Iris pigment epithelial cell (primary cell): ENCODE measurements at regions not wholly inside any gene's neighbourhood (a gene's known extent, or its start where the extent isn't known, plus 50 kb on each side); places are given as distances from the start of the nearest gene placed in this dataset.
"Not testable (repeated sequence)": the region's sequence is repeated elsewhere in the genome, so short reads cannot be mapped to it uniquely, and the experiment has no call there.

Experiments
- DNase-seq: peaks from one replicate; pipeline ENCODE4 v3.0.0-alpha.2; 2011; ENCODE audit warnings: low read depth

DNA sequence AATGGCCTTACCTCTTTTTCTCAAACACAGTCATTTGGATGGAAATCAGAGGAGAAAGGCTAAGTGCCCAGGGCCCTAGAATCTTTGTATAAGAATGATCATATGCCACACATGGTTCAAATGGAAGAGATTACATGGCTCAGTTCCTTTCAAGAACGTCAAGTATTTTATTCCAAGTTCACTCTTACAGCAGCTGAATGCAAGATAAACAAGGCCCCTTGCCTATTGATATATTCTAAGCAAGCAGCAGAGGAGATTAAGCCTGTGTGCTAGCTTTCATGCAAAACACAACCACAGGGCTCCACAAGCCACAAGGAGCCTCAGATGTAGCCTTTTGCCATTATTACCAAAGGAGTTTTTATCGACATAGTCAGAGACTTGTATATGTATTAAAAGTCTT is 55.3 kb upstream of the SLCO6A1 start:
- peak; percentile 22 for DNase-seq

DNA sequence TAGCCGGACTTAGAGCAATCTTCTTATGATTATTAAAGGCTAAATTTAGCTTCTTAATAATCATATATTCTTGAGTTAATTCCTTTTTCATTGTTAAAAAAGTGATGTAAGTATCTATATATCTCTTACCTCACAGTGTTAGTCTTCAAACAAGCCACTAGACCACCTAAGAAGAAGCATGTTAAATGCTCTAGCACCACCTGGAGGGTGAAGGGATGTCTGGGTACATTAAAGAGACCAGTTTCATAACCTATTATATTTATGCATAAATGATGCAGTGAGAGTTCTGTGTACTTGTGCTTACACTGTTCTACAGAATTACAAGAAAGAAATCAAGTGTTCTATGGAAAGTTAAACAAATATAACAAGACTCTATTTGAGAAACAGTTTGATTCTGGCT is 55.9 kb upstream of the SLCO6A1 start:
- no peak for DNase-seq

DNA sequence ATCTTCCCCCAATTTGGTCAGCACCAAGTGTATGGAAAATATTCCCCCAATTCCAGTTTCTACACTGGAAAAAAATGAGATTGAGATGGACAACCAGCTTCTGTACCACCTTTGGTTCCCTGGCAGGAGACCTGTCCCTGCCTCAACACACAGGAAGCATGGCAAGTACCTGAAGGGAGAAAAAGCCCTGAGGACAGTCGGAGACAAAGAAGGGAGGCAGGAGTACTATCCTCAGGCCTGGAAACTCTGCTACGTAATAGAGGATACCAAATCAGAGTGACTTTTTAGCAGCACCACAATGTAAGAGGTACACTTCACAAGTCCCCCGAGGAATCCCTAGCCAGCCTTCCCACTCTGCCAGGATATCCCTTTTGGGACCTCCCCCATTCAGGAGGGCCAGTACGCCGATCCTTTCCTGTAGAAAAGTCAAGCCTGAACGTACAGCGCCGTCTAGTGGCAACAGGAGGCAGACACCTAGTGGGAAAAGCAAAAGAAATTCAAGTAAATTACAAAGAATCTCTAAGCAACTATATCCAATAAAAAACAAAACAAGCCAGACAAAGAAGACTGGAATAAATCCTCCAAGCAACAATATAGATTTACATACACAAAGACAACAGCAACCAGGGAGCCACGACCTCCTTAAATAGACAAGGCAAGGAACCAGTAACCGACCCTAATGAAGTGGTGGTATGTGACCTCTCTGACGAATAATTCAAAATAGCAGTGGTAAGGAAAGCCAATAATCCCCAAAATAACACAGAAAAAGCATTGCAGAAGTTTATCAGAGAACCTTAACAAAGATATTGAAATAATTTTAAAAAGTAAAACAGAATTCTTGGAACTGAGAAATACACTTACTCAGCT is 63.3 kb upstream of the SLCO6A1 start:
- no peak for DNase-seq

DNA sequence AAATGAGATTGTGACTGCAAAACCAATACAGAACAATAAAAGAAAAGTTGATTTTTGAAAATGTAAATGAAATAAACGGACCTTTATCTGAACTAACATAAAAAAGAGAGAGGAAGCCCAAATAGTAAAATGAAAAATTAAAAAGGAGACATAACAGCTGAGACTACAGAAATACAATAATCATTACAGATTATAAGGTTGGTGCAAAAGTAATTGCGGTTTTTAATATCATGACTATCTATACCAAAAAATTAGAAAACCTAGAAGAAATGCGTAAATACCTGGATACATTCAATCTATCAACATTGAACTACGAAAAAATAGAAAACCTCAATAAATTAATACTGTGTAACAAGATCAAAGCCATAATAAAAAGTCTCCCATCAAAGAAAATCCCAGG is 71.9 kb upstream of the SLCO6A1 start:
- DNase-seq = no peak

DNA sequence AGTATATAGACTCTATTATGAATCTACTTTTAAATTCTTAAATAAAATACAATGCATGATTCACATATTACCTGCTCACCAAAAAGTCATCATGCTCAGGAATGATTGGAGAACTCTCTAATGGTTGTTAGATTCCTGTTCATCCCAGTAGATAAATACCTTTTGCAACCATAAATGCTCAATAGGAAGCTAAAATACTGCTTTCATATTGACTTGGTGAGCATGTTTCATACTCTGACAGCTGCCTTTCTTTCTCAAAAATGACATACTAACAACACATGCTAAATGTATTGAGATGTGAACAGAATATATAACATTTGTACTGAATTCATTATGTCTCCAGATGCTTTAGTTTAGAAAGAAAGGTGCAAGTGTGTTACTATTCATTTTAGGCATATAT is 79.6 kb upstream of the SLCO6A1 start:
- DNase-seq = no peak

DNA sequence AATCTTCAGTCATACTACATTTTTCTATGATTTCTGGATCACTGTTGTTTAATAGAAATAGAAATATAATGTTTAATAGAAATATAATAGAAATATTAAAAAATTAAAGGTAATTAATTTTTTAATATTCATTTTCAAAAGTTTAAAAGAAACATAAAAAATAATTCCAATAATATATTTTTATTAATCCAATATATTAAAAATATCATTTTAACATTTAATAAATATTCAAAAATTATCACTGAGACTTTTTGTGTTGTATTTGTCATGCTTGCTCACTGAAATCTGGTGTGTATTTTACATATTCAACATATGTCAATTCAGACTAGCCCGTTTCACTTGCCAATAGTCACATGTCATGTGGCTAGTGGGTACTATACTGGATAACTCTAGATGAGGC is 80.6 kb upstream of the SLCO6A1 start:
- DNase-seq = no peak

DNA sequence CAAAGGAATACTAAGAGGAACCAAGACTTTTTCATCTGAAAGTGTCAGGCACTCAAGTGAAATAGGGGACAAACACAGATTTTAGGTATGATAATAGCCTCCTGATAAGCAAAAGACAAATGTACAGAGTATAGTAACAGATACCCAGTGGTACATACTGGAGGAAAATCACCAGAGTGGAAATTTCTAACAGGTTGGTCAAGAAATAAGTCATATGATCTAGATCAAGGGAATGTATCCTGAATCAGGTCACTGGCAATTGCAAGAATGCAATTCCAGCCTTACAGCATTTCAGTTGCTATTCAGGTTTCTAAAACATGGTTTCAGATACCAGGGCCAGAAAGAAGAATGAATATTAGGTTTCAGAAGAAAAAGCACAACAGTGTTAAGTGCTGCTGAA is 82.2 kb upstream of the SLCO6A1 start:
- no peak for DNase-seq

DNA sequence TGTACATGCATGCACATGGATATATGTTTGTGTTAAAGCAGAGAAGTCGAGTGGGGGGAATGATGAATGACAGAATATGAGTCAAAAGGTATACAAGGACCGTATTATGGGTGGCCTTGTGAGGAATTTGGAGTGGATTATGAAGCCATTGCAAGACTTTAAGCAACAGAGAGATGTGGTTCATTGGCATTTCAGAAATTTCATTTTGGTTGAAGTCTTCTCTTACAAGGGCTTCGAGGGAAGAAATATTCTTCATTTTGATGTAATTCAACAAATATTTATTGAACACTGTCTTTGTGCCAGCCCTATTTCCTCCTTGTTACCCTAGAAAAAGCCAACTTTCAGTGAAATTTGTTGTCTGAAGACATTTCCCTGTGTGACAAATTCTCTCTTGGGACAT is 83.9 kb upstream of the SLCO6A1 start:
- peak; percentile 40 for DNase-seq

DNA sequence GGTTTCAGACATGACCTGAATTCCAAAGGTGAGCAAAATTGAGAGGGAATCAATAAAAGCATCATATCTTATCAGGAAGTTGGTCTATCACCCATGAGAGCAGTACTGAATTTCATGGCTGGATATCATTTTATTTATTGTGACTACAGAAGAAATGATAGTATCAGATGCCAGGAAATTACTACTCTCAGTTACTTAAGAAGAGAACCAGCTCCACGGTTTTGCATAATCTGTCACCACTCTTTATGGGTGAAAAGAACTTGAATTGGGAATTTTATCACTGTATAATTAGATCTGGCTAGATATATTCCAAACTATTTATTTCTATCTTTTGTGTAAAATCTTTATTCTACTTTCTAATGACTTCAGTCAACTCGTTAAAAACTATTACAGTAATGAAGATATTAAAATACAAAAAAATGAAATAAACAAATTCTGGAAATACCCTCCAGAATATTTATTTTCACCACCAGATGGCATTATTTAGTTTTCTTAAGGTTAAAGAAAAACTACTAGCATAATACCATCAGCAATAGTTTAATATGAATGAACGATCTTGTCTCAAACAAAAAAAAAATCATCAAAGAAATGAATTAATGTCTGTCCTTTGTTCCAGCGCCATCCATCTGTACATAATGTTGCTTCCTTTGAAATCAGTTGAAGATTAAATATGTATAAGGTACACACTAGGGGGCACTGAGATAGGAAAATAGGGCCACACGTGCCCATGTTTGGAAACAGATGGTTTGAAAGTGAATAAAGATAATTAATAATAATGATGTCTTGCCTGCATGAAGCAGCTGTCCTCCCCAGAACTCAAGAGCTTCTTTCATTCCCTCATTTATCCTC is 84.7 kb upstream of the SLCO6A1 start:
- peak; percentile 12 for DNase-seq

DNA sequence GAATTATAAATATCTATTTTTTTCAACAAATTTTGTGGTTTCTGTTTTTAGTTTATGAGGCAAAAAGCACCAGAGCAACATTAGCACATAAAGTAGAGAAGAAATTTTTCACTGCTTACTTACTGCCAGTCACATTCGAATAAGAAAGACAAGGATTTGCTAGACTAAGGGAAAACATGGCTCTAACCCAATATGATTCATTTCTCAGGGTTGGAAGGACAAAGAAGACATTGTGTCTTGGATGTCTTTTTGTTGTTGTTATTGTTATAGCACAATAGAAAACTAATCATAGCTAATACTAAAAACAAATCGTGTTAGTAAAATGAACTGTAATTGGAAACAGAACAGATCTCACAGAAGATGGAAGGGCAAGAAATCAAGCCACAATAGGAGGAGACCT is 90.9 kb upstream of the SLCO6A1 start:
- DNase-seq = no peak

DNA sequence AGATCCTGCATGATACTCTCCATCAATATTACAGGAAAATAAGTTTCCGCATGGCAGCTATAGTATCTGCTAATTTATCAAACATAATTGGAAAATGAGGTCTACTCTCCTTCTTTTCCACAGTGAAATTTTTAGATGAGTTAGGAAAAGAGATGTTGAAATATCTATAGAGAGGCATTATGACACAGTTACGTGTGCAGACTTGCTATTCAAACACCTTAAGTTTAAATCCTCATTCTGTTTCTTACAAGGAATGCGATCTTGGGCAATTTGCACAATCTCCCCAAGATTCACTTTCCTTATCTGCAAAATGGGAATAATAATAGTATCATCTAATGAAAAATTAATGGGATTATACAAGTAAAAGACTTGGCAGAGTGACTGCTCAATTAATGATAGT is 91.7 kb upstream of the SLCO6A1 start:
- DNase-seq = no peak

DNA sequence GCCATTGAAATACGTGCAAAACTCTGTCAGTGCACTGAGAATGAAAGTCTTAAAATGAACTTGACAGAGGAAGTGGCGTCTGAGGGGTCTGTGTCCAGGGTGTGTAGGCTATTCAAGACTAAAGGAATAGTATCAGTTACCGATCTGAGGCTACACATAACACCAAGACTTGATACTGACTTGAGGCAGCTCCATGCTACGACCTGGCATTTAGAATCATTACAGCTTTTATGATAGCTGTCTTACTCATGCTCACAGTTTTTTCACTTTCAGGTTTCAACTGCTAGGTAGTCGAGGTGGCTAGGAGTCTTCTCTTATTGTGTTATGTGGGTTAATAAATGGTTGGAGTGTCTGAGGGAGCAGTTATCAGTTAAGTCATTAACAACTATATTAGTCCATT is 92.8 kb upstream of the SLCO6A1 start:
- no peak for DNase-seq

DNA sequence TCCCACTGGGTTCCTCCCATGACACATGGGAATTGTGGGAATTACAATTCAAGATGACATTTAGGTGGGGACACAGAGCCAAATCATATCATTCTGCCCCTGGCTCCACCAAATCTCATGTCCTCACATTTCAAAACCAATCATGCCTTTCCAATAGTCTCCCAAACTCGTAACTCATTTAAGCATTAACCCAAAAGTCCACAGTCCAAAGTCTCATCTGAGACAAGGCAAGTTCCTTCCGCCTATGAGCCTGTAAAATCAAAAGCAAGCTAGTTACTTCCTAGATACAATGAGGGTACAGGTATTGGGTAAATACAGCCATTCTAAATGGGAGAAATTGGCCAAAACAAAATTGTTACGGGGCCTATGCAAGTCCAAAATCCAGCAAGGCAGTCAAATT is 93.8 kb upstream of the SLCO6A1 start:
- DNase-seq = not testable (repeated sequence)

DNA sequence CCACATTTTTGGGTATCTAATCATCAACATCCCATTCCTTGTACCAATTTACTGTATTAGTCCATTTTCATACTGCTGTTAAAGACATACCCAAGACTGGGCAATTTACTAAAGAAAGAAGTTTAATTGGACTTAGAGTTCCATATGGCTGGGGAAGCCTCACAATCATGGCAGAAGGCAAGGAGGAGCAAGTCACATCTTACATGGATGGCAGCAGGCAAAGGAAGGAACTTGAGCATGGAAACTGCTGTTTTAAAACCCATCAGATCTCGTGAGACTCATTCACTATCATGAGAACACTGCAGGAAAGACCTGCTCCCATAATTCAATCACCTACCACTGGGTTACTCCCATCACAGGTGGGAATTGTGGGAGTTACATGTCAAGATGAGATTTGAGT is 95.4 kb upstream of the SLCO6A1 start:
- no peak for DNase-seq

DNA sequence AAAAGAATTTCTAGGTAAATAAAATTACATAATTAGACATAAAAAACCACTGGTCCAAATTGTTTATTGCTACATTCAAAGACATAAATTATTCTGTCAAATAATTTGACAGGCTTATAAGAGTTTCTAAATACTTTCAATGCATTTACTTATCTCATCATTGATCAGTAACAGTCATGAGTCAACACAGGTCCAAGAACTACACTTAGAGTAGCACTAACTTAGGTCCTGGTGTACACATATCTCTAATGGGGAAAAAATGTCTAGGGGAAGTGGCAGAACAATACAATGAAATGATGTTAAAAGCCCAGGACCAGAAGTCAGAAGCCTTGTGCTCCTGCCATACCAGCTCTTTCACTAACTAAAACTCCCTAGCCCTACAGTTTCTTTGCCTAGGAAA is 96.5 kb upstream of the SLCO6A1 start:
- DNase-seq = no peak

DNA sequence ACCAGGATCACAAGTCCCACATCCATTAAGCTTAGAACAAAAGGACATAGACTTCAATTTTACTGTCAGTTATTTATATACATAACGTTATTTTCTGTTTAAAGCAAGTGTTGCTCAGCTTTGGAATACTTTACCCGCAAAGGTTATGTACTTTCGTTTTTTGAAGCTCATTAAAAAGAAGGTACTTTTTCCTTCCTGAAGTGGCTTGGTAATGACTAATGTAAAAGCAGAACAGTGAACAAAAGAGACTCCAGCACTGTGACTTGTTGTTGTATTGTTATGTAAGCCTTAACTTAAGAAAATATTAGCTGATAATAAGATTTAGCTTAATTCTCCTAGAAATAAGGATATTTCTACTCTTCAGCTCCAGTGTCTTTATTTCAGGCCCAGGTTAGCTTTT is 97.3 kb upstream of the SLCO6A1 start:
- no peak for DNase-seq

DNA sequence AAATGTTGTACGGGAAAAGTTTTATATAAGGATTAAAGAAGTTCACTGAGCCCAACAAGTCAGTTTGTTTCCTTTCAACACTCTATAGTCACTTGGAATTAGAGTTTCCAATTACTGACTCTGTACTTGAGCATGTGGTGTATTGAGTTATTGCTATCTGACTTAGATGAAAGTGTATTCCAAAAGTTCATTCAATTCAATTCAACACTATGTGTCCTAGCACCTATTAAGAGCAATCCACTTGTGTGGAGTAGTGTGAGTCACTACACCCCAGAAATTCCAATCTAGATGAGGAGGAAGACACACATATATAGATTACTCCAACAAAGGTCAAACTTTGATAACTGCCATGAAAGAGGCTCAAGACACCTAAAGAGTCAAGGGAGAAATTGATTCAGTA is 98.2 kb upstream of the SLCO6A1 start:
- no peak for DNase-seq

DNA sequence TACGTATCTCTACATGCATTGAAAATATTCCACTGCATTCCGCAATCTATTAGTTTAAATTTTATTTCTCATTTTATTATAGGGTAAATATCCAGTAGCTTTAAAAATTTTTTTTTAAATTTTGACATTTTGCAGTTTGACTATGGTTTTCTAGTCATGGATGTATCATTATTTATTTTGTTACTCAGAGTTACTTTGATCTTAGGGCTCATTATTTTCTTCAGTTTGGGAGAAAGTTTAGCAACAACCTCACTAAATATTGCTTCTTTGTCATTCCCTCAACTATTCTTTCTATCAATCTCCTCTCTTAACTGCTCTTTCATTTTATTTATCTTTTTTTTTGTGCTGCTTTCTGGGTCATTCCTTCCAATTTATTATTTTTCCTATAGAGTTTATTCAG is 100.5 kb upstream of the SLCO6A1 start:
- DNase-seq = no peak

DNA sequence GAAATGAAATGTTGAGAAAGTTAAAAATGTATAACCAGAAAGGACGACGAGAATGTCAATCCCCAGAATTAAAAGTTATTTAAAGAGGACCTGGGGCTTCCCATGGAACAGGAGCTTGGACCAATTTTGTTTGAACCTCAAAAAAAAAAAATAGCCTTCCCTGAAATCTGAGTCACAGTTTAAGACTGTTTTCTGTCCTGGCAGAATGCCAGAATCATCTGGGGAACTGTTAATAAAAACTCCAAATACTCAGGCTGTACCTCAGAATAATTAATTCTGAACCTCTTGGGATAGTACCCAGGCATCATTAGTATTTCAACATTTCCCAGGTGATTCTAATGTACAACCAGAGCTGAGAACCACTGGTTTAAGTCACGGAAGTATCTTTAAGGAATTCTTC is 102.2 kb upstream of the SLCO6A1 start:
- DNase-seq = peak; percentile 45

DNA sequence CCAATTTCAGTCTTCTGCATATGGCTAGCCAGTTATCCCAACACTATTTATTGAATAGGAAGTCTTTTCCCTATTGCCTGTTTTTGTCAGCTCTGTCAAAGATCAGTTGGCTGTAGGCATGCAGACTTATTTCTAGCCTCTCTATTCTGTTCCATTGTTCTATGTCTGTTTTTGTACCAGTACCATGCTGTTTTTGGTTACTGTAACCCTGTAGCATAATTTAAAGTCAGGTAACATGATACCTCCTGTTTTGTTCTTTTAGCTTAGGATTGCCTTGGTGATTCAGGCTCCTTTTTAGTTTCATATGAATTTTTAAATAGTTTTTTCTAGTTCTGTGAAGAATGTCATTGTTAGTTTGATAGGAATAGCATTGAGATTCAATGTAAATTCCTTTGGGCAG is 104.9 kb upstream of the SLCO6A1 start:
- DNase-seq = no peak

DNA sequence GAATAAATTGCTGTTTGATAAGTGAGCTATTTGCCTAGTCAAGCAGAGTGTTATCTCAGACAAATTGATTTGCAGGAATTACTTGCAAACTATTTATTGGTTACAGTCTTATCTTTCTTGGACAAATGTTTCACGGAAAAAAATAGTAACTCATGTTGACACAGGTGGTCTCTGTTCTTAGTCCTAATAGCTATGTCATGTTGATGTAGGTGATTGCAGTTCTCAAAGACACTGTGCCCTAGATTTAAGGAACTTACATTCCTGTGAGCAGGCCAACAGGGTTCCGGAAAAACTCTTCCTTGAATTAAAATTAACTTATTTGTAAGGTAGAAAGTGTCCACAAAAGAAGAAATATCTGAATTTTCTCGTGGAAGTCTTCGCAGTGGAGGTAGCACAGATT is 109.6 kb upstream of the SLCO6A1 start:
- DNase-seq = no peak

DNA sequence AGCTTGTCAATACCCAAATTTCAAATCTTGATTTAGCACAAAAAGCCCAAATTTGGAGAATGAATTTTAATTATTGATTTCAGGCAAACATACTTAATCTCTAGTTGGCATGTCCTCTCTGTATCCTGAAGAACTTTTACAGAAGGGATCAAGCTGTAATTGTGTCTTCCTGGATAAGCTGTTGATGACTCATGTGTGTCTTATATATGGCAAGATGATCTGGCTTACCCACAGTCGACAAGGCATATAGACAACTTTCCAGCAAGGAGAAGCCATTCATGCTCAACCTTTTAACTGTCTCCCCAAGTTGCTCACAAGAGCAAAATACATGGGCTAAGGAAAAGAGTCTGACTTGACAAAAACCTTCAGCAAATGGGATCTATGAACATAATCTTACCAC is 112.5 kb upstream of the SLCO6A1 start:
- DNase-seq = no peak

DNA sequence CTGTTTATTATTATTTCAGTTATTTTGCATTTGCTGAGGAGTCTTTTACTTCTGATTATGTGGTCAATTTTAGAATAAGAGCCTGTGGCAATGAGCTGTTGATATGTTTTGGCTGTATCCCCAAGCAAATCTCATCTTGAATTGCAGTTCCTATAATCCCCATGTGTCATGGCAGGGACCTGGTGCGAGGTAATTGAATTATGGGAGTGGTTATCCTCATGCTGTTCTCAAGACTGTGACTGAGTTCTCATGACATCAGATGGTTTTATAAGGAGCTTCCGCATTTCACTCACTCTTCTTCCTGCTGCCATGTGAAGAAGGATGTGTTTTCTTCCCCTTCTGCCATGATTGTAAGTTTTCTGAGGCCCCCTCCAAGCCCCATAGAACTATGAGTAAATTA is 114.9 kb upstream of the SLCO6A1 start:
- no peak for DNase-seq
